ENCODE measurements at regions not wholly inside any gene's neighbourhood (a gene's known extent, or its start where the extent isn't known, plus 50 kb on each side); places are given as distances from the start of the nearest gene placed in this dataset.
"Not testable (repeated sequence)": the region's sequence is repeated elsewhere in the genome, so short reads cannot be mapped to it uniquely, and the experiment has no call there.

DNA sequence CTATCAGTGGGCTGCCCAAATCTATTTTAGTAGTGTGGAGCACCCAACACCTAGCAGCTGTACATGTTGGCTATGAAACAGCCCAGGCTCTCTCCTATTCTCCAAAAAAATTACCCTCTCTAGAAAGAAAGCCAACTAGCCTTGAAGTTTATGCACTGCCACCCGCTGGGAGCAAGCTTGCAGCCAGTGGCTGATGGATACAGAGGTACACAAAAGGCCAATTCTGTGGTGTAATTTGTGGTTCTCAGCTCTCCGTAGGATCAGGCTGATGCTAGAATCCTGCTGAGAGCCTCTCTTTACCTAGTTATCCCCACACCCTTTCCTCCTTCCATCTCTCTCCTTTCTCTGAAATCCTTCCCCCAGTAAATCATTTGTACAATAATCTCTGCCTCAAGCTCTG lies 1120.7 kb downstream of the DIAPH3 start:
- no peak for DNase-seq

DNA sequence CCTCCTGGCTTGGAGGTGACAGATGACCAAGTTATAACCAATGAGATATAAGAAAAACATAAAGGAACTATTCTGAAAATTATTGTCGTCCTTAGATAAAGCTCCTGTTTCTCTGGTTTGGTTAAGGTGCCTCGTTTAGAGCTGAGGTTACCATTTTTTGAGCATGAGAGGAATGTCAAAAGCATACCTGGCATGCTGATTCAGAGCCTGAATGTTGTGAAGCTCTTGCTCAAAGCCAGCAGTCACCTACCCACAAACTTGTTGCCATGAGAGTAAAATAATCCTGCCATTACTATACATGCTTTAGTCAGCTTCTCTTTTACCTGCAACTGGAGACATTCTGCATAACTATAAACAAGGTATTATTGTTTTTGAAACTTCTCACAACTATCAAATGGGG lies 1116.2 kb downstream of the DIAPH3 start:
- DNase-seq = no peak

DNA sequence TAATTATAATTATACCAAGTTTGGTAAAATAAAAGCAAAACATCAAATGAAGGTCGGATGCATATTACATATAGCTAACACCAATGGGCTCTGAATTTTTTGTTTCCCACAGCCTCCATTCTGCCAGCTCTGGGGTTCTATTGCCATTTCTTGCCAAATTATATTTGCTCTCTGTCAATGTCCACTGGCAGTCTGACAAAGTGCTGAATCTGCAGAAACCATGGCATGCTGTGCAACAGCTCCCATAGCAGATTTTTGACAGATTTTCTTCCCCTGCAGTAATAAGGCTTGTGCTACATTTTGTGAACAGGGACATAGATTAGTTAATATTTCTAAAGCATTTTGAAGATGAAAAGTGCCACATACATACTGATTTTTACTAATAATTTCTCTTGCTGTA lies 1102.1 kb downstream of the DIAPH3 start:
- DNase-seq = no peak

DNA sequence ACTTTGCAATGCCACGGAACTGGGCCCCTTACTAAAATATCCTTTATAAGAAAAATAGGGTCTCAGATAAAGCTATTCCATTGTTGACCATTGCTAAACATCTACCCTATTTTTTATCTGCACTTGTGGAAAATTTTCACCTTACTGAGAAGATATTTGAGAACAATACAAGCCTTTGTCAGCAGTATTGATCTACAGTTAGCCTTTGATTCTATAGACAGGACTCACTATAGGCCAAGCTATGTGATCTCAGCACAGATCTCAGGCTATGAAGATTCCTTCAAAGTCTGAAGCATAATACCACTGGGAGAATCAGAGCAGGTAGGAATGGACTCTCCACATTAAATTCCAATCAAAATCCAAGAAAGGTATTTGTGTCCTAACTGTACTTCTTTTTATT lies 1099.7 kb downstream of the DIAPH3 start:
- DNase-seq = no peak

GRCh38 chr13:59076386-59076785 lies 1087.3 kb downstream of the DIAPH3 start:
- not testable (repeated sequence) for DNase-seq

DNA sequence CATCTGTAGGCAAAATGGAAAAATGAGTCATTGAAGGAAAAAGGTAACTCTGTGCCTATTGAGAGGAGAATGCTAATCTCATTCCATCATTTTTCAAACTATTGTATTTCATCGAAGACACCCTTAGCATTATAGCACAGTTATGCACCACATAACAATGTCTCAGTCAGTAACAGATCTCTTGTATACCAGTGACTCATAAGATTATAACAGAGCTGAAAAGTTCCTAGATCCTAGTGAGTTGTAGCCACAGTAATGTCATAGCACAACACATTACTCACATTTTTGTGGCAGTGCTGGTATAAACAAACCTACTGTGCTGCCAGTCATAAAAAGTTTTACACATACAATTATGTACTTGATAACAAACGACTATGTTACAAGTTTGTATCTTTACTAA lies 1077.6 kb downstream of the DIAPH3 start:
- no peak for DNase-seq

- DNase-seq = no peak
These were observed 1075.0 kb downstream of the DIAPH3 start for GRCh38 chr13:59088716-59089115.

- no peak for DNase-seq
These were observed 1069.5 kb downstream of the DIAPH3 start for GRCh38 chr13:59094181-59094580.

DNA sequence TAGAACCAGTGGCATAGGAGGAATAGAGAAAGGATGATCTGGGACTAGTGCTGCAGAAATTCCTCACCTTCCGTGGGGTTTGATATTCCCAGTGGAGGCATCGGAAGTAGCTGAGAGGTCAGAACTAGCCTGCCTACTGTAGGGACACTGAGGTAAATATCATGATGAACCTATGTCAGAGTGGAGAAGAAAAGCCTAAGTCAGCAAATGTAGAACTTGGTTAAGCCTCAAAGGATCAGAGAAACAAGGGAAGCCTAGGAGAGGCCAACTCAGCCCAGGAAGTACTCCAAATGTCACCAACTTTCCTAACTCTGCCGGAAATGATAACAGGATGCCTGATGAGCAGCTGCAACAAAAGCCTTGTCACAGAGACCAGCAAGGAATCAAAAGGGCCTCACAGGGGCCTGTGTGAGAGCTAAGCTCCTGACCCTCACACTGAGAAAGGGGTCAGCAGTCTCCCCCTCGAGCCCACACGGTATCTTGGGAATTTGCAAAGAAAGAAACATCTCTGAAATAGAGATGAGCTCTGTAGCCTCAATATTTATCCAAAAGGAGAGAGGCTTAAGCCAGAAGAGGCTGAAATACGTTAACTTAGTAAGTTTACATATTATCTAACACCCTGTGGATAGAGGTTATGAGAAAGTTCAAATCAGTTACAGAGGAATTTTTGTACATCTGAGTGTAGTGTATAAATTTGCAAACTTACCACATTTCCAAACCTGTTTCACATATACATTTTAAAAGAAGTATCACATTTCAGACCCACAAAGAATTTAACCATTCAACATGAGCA lies 1064.3 kb downstream of the DIAPH3 start:
- no peak for DNase-seq

DNA sequence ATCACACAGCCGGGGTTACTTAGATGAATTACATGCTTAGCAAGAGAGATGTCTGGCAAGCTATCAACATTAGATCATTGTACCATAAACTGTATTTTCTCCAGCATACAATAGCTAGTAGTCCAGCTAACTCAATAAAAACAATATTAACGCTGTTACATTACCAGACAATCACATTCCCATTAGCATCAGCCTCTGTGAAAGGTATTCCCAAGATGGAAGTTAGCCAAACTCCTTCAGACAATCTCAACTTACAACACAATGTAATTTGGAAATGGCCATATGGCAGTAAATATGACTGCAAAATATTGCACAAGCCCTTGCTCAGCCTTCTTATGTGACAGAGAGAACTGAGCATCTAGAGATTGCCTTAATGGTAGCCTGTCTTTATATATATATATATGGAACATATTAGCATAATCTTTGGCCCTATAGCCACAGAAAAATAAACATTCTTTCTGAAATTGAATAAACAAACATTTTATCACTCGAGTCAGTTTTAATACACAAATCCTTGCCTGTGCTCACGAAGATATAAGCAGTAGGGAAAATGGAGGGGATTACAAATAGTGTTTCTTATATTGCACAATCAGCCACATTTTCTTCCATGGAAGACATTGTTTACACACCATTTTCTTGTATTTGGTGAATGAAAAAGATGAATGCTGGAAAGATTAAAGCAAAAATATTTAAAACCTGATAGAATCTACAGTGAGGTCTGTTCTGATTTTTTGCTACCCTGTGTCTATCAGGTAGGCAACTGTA lies 1060.5 kb downstream of the DIAPH3 start:
- no peak for DNase-seq

- no peak for DNase-seq
These were observed 1052.0 kb downstream of the DIAPH3 start for GRCh38 chr13:59111751-59112171.

DNA sequence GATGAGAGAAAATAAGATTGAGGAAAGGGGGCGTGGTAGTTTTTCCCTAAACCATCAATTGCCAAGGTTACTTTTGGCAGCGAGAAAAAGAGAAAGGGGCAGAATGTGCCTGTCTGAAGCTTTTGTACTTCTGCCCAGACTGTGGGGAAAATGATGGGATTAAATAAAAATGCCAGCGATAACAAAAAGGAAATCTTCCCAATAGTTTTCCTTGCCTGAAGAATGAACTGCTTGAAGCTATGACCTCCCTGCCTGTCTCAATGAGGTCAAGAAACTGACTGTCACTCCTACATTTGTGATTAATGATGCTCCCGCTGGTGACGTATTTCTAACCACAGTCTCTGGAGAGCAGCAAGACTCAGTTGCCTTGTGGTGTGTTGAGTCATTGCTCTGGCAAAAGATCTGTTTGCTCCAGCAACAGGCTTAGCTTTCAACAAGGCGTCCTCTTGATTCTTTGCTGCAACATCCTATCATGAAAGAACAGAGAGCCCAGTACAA lies 1051.5 kb downstream of the DIAPH3 start:
- no peak for DNase-seq

GRCh38 chr13:59119475-59119874 lies 1044.3 kb downstream of the DIAPH3 start:
- no peak for DNase-seq

DNA sequence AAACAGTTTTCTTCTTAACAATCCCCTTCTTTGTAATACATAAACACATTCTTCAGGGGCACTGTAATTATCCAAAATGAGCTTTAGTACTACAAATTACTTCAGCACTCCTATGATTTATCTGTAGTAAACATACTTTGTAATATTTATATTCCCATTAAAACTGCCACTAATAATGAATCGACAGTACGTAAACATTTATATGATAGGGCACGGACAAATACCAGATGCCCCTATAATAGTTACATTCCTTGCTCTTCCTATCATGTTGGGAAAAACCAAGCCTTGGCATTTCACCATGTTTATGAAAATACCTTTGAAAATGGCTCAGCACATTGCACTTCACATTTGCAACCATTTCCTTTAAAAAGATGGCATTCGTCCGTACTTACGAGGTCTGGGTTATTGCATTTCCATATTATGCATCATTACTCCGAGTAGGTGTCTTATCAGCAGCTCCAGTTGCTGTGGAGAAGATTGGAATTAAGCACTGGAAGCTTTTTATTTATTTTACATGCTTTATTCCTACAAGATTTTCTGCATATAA lies 1043.4 kb downstream of the DIAPH3 start:
- DNase-seq = no peak

DNA sequence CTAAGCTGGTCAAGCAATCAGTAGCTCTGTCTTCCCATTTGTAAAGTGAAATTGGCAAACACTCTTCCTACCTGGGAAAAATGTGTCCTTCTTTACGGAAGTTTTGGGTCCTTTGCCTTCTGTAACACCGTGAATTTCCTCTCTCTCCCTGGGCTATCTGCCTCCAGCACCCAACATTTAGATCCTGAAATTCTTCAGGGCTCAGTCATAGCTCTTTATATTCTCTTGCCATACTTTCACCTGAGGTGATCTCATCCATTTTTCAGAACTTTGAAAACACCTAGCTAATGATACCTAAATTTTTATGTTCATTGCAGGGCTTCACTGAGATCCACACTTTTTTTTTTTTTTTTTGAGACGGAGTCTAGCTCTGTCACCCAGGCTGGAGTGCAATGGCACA lies 1042.2 kb downstream of the DIAPH3 start:
- no peak for DNase-seq

DNA sequence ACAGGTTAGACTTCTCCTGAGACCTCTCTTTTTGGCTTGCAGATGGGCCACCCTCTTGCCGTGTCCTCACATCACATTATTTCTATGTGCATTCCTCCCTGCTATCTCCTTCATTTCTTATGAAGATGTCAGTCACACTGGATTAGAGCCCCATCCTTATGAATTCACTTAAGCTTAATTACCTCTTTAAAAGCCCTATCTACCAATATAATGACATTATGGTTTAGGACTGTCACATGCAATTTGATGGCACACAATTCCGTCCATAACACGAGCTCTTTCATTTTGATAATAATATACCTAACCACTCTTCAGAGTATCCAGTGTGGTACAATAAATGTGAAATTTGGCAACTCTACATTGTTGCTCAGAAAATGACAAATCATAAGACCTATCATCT lies 1037.3 kb downstream of the DIAPH3 start:
- DNase-seq = no peak

DNA sequence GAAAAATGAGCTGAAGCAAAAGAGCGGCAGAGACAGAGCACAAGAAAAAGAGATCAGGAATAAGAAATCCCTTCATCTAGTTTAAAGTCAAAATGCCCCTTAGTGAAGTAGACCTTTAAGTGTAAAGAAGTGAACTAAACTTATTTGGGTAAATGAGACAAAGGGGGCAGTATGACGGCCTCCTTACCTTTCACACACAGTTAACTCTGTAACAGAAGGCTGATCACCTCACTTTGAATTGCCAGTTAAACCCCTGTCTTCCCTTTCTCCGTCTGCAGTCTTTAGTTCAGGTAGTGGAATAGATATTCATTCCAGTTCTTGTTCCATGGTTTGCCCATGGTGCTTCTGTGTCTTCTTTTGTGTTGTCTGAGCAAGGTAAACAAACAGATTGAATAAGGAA lies 1029.8 kb downstream of the DIAPH3 start:
- no peak for DNase-seq

DNA sequence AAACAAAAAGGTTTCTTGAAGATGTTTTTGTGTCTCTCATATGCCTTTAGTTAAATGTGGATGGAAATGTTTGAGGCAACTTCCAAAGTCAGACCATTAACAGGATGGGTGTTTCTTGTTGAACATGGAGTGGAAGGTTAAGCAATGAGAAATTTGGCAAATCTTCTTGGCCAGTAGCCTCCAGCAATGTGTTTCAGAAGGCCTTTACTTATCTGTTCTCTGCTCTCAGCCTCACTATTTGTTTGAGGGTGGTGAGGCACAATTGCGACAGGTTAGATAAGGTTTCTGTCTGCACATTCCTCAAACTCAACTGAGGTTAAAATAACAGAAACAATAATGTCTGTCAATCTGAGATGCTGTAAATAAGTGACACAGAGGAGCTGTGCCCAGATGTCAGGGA lies 1019.0 kb downstream of the DIAPH3 start:
- no peak for DNase-seq

DNA sequence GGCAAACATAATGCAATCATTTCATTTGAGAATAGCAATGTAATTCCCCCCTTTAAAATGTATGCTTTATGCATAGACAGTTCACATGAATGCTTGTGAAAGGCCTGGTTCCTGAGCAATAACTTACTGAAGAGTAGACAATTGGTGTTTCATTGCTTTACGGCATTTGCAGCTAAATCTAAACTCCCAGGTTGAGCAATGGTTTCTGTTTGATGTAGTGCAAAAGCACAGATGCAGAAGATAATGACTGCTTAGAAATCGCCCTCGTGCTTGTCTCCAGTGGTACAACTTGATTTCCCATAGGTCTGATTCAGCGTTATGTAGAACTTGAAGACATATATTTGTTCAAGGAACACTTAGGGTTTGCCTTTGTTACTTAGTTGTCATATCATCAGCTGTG lies 1018.3 kb downstream of the DIAPH3 start:
- DNase-seq = no peak

GRCh38 chr13:59157181-59157580 lies 1006.5 kb downstream of the DIAPH3 start:
- no peak for DNase-seq

- DNase-seq = no peak
These were observed 997.6 kb downstream of the DIAPH3 start for GRCh38 chr13:59166174-59166573.

DNA sequence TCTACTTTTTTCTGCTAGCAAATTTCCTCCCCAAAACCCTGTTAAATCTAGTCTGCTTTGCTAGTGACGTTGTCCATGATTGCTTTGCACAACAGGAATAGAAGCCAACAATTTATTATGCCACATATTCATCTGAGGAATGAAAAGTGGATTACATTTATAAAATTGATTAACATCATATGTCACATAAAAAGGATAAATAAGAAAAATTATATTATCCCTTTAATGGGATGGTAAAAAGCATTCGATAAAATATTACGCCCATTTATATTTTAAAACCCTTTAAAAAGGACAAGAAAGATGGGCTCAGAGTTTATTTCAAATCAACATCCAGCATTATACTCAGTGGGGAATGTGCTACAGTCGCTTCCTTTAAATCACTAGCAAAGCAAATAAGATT lies 991.7 kb downstream of the DIAPH3 start:
- no peak for DNase-seq

GRCh38 chr13:59176775-59177174 lies 987.0 kb downstream of the DIAPH3 start:
- no peak for DNase-seq

DNA sequence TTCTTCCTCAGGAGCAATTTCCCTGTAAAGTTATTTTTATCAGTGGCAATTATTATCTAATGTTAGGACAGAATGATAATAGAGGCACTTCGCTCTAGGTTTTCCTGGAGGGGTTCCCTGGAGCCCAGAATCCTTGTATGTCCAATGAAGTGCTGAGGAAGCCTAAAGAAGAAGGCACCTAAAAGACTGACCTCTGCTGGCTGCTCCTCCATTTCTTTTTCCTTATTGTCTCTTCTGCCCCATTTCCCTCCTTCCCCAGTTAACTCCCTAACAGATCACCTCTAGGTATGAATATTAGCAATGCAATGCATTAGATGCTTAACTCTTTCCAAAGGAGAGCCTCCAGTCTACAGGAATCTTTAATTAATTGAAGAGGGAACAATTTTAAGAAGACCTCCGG lies 985.4 kb downstream of the DIAPH3 start:
- no peak for DNase-seq
